WTC11 (cell line): ENCODE measurements at regions not wholly inside any gene's neighbourhood (a gene's known extent, or its start where the extent isn't known, plus 50 kb on each side); places are given as distances from the start of the nearest gene placed in this dataset.

Experiments used
- ATAC-seq: fragments of 200-7000 bp; cut with Tn5 transposase; 2 replicates; pipeline ENCODE4 v1.10.0; 2021; ENCODE audit warnings: mild to moderate bottlenecking, moderate library complexity
- CTCF ChIA-PET: fragments of 300-600 bp; sonication (Branson Sonifier 250); formaldehyde crosslinking; loops from one replicate; lab custom pipeline; 2021; ENCODE audit warnings: antibody characterized with exemption; lab: Charles Lee
- POLR2A ChIA-PET: fragments of 350-600 bp; sonication (Branson Sonifier 250); formaldehyde crosslinking; loops from one replicate; lab custom pipeline; 2021; ENCODE audit warnings: antibody characterized with exemption; lab: Charles Lee
- DNase-seq: peaks from one replicate; pipeline ENCODE4 v3.0.0; 2021; ENCODE audit warnings: low spot score
- H3K27ac Mint-ChIP-seq: 2 replicates; pipeline ENCODE4 v1.8.0; 2021; ENCODE audit warnings: mixed read lengths
- H3K27me3 Mint-ChIP-seq: 2 replicates; pipeline ENCODE4 v1.8.0; 2021; ENCODE audit warnings: low read depth, mild to moderate bottlenecking, moderate library complexity, mixed read lengths
- H3K36me3 Mint-ChIP-seq: 2 replicates; pipeline ENCODE4 v1.8.0; 2021; ENCODE audit warnings: mixed read lengths
- H3K4me1 Mint-ChIP-seq: 2 replicates; pipeline ENCODE4 v1.8.0; 2022; ENCODE audit warnings: mixed read lengths
- H3K4me3 Mint-ChIP-seq: 2 replicates; pipeline ENCODE4 v1.8.0; 2021; ENCODE audit warnings: mild to moderate bottlenecking, moderate library complexity, mixed read lengths
- H3K9me3 Mint-ChIP-seq: 2 replicates; pipeline ENCODE4 v1.8.0; 2021; ENCODE audit warnings: mixed read lengths
- AFF4 ChIP-seq: sonication (generic); formaldehyde crosslinking; IDR thresholded peaks from 2 replicates; pipeline ENCODE4 v1.8.1; 2023; ENCODE audit warnings: mild to moderate bottlenecking, missing genetic modification reagents, borderline replicate concordance
- AR ChIP-seq: fragments of 250-450 bp; sonication (Bioruptor Pico); IDR thresholded peaks from 2 replicates; pipeline ENCODE4 v1.9.0; 2021; ENCODE audit warnings: mild to moderate bottlenecking
- ATF6 ChIP-seq: sonication (generic); formaldehyde crosslinking; IDR thresholded peaks from 2 replicates; pipeline ENCODE4 v1.8.1; 2023; ENCODE audit warnings: mild to moderate bottlenecking, missing genetic modification reagents
- CREM ChIP-seq: sonication (generic); formaldehyde crosslinking; IDR thresholded peaks from 2 replicates; pipeline ENCODE4 v1.8.1; 2022; ENCODE audit warnings: mild to moderate bottlenecking, missing genetic modification reagents, moderate library complexity
- IRF1 ChIP-seq: sonication (generic); formaldehyde crosslinking; IDR thresholded peaks from 2 replicates; pipeline ENCODE4 v1.8.0; 2023; ENCODE audit warnings: missing genetic modification reagents
- IRF2 ChIP-seq: sonication (generic); formaldehyde crosslinking; IDR thresholded peaks from 2 replicates; pipeline ENCODE4 v1.8.0; 2022; ENCODE audit warnings: low read depth, missing genetic modification reagents, borderline replicate concordance
- JAZF1 ChIP-seq: fragments of 250-450 bp; sonication (Bioruptor Pico); IDR thresholded peaks from 2 replicates; pipeline ENCODE4 v1.9.0; 2021; ENCODE audit warnings: moderate library complexity, mild to moderate bottlenecking, inconsistent platforms
- MYBL2 ChIP-seq: sonication (generic); formaldehyde crosslinking; IDR thresholded peaks from 2 replicates; pipeline ENCODE4 v1.8.1; 2023; ENCODE audit warnings: mild to moderate bottlenecking, moderate library complexity, missing genetic modification reagents
- NR2C2 ChIP-seq: sonication (generic); formaldehyde crosslinking; IDR thresholded peaks from 2 replicates; pipeline ENCODE4 v1.8.0; 2022; ENCODE audit warnings: mild to moderate bottlenecking, missing genetic modification reagents
- SMAD4 ChIP-seq: sonication (generic); formaldehyde crosslinking; IDR thresholded peaks from 2 replicates; pipeline ENCODE4 v1.8.0; 2022; ENCODE audit warnings: mild to moderate bottlenecking, missing genetic modification reagents
- TEAD1 ChIP-seq: sonication (generic); formaldehyde crosslinking; IDR thresholded peaks from 2 replicates; pipeline ENCODE4 v1.8.0; 2022; ENCODE audit warnings: mild to moderate bottlenecking, missing genetic modification reagents
- TEAD4 ChIP-seq: sonication (generic); formaldehyde crosslinking; IDR thresholded peaks from 2 replicates; pipeline ENCODE4 v1.8.0; 2022; ENCODE audit warnings: mild to moderate bottlenecking, missing genetic modification reagents
- ZBTB21 ChIP-seq: sonication (generic); formaldehyde crosslinking; IDR thresholded peaks from 2 replicates; pipeline ENCODE4 v1.8.1; 2023; ENCODE audit warnings: mild to moderate bottlenecking, missing genetic modification reagents, borderline replicate concordance
- ZNF121 ChIP-seq: sonication (generic); formaldehyde crosslinking; IDR thresholded peaks from 2 replicates; pipeline ENCODE4 v1.8.0; 2023; ENCODE audit warnings: missing genetic modification reagents
- ZNF232 ChIP-seq: sonication (generic); formaldehyde crosslinking; IDR thresholded peaks from 2 replicates; pipeline ENCODE4 v1.8.0; 2022; ENCODE audit warnings: mild to moderate bottlenecking, missing genetic modification reagents
- ZNF671 ChIP-seq: fragments of 250-450 bp; sonication (Bioruptor Pico); IDR thresholded peaks from 2 replicates; pipeline ENCODE4 v1.8.0; 2021; ENCODE audit warnings: mild to moderate bottlenecking
- TF ChIP-seq, protein P1 (sequence below): fragments of 250-450 bp; sonication (Bioruptor Pico); IDR thresholded peaks from 2 replicates; pipeline ENCODE4 v1.9.0; 2021; ENCODE audit warnings: mild to moderate bottlenecking
- TF ChIP-seq, protein P2 (sequence below): fragments of 250-450 bp; sonication (Bioruptor Pico); conservative IDR thresholded peaks from 2 replicates; pipeline ENCODE4 v1.9.0; 2021; ENCODE audit warnings: mild to moderate bottlenecking
- TF ChIP-seq, protein P3 (sequence below): fragments of 250-450 bp; sonication (Bioruptor Pico); IDR thresholded peaks from 2 replicates; pipeline ENCODE4 v1.9.0; 2021; ENCODE audit warnings: moderate library complexity, mild to moderate bottlenecking, inconsistent platforms, borderline replicate concordance

GRCh38 chr2:17181051-17181752 lies 337.0 kb downstream of the RAD51AP2 start:
- POLR2A ChIA-PET: no interaction called here
- TF ChIP-seq JAZF1 (CRISPR knock-in tag) (no peak), IRF1 (CRISPR knock-in tag) (no peak), CREM (CRISPR knock-in tag) (no peak), ZNF121 (no peak), AFF4 (CRISPR knock-in tag) (no peak), AR (CRISPR knock-in tag) (no peak), SMAD4 (no peak), MYBL2 (no peak), TEAD4 (no peak), IRF2 (no peak)
- TF ChIP-seq, protein P1, sequence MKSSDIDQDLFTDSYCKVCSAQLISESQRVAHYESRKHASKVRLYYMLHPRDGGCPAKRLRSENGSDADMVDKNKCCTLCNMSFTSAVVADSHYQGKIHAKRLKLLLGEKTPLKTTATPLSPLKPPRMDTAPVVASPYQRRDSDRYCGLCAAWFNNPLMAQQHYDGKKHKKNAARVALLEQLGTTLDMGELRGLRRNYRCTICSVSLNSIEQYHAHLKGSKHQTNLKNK: no peak
- TF ChIP-seq, protein P2, sequence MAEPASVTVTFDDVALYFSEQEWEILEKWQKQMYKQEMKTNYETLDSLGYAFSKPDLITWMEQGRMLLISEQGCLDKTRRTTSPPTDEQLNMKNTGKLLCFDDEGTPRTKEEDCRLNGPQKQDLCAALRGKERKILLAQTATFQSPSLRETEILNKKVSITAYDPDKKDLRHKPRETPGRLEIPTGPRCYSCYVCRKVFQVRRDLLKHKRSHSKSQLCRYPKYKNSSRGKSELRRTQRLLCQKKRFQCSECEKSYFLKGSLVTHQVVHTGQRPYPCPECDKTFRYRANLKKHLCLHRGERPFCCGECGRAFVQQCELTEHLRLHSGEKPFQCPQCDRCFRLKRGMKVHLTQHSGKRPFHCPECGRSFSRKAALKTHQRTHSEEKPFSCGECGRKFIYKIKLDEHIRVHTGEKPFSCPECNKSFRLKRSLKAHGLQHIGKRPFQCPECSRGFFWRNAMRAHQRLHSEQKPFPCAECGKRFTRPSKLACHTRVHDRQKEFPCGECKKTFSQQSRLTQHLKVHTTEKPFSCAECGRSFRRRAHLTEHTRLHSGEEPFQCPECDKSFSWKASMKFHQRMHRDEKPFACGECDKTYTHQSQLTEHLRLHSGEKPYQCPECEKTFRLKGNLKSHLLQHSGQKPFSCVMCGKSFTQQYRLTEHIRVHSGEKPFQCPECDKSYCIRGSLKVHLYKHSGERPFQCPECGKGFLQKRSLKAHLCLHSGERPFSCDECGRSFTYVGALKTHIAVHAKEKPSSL: no peak
- CTCF ChIA-PET: interaction anchor here (1.0 kb wide), 1 partner anchor 10 kb away, joined by 3 read pairs; no protein-coding TSS in a partner anchor
- Mint-ChIP-seq H3K27me3 (no peaks in the 10 kb centered on the region; the same call in 1 of the 2 replicates), H3K4me1 (no peaks in the 10 kb centered on the region), H3K27ac (no peak overlapping the region), H3K4me3 (no peak overlapping the region), H3K36me3 (no peaks in the 10 kb centered on the region), H3K9me3 (no peaks in the 10 kb centered on the region)
- ATAC-seq (no peak), DNase-seq (no peak)

DNA sequence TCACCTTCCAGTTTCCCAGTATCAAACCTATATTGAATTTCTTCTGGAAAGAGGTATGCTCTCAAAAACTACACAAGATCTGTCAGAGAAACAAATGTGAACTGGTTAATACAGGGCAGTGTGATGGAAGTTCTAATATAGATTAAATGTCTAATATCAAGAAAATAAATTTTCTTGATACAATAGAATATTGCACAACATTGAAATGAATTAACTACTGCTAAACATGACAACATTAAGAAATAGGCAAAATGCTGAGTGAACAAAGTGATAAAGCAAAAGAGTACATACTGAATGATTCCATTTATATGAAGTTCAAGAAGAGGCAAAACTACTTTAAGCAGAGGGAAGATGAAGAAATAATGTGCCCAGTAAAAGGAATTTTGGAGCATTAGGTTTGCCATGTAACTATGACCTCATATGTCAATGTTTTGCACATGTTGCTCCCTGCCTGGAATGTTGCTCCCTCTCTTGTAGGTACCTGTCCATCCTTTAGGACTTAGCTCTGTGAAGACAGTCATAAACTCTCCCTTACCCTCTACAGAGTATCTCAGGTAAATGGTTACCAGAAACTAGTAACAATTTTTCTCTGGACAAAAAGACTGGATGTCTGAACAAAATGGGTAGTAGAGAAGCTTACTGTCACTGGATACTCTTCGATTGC lies 339.0 kb downstream of the RAD51AP2 start:
- DNase-seq: no peak
- H3K27ac Mint-ChIP-seq: no peak overlapping the region
- H3K4me3 Mint-ChIP-seq: no peak overlapping the region
- H3K36me3 Mint-ChIP-seq: no peaks in the 10 kb centered on the region
- ATAC-seq: no peak
- no peaks in the 10 kb centered on the region; the same call in 1 of the 2 replicates for H3K27me3 Mint-ChIP-seq
- H3K4me1 Mint-ChIP-seq: no peaks in the 10 kb centered on the region
- ChIA-PET POLR2A (no interaction called here), CTCF (interaction anchor here (0.7 to 1.4 kb wide), 2 partner anchors 8 to 114 kb away, joined by 3 read pairs; no protein-coding TSS in a partner anchor)
- H3K9me3 Mint-ChIP-seq: no peaks in the 10 kb centered on the region
- TF ChIP-seq ZNF121: no peak
- TF ChIP-seq ATF6 (CRISPR knock-in tag): no peak
- TF ChIP-seq ZBTB21 (CRISPR knock-in tag): no peak
- TF ChIP-seq ZNF671 (CRISPR knock-in tag): no peak
- no peak for TF ChIP-seq IRF1 (CRISPR knock-in tag)
- TF ChIP-seq, protein P3, sequence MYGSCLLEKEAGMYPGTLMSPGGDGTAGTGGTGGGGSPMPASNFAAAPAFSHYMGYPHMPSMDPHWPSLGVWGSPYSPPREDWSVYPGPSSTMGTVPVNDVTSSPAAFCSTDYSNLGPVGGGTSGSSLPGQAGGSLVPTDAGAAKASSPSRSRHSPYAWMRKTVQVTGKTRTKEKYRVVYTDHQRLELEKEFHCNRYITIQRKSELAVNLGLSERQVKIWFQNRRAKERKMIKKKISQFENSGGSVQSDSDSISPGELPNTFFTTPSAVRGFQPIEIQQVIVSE: no peak
- no peak for TF ChIP-seq TEAD1 (CRISPR knock-in tag)
- TF ChIP-seq NR2C2 (CRISPR knock-in tag): no peak
- no peak for TF ChIP-seq ZNF232
